ENCODE measurements at regions not wholly inside any gene's neighbourhood (a gene's known extent, or its start where the extent isn't known, plus 50 kb on each side); places are given as distances from the start of the nearest gene placed in this dataset.
"Not testable (repeated sequence)": the region's sequence is repeated elsewhere in the genome, so short reads cannot be mapped to it uniquely, and the experiment has no call there.

DNA sequence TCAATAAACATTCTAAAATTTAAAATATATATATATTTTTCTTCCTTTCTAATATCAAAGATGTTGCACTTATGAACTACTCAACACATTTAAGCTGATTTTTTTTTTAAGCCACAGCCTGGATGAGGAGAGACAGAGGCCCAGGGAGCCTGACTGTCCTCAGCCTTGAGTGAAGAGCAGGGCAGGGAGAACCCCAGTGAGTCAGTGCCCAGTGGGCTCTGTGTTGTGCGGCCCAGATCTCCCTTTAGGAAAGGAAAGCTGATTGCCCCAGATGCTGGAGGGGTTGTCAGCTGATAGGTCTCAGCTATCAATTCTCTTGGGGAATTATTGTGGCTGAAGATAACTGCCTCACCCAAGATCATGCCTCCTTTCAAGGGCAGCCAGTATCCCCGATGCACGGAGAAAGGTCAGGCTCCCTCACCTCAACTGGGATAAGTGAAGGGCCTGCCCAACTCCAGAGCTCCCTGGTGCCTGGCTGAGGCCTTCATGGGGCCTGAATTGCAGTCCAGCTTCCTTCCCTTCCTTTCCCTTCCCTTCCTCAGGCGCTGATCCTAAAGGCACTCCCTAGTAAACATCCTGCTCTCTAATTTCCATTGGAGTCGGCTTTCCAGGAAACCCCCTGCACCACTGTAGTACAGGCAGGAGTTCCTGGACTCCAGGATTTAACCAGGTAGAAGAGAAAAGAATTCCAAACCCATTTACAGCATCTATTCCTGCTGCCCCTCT, 106.9 kb upstream of the ATL2 start:
- DNase-seq: no peak

DNA sequence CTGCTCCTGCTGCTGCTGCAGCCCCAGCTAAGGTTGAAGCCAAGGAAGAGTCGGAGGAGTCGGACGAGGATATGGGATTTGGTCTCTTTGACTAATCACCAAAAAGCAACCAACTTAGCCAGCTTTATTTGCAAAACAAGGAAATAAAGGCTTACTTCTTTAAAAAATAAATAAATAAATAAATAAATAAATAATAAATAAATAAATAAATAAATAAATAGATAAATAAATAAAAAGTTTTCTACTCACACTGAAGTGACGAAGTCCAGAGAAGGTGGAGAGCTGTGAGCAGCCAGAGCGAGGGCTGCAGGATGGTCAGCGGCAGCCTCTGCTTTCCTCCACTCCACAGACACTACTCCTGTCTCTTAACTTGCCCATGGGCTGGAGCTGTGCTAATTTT, 105.6 kb upstream of the ATL2 start:
- DNase-seq: not testable (repeated sequence)

DNA sequence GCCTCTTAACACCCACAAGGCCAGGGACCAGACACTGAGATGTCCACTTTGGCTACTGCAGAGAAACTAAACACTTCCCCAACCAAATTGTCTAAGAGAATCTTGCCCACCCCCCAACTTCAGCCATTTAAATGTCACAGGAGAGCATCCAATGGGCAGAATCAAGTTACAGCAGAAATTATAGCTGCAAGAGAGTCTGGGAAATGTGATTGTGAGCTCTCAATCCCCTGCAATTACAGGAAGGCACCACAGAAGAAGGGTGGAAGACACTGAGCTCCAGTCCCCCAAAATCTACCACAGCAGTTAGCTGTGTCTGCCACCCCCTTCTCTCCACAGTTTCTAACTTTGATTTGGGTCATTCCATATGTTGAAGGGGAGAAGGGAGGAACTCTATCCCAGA, 103.5 kb upstream of the ATL2 start:
- DNase-seq: no peak

DNA sequence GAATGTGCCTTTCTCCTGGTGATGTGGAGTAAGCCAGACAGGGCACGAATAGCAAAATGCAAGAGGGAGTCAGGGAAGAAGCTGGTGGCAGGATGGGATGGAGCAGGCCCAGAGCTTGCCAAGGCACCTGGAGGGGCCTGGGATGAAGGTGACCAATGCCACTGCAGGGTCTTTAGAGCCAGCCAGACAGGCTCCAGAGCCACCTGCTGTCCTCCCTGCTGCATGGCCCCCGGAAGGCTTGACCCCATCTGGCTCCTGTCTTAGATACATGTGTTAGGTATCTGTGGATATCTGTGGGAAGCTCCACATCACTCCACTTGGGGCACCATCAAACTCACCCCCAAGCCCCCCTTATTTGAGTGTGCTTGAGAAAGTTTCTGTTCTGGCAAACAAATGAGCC, 99.9 kb upstream of the ATL2 start:
- no peak for DNase-seq

DNA sequence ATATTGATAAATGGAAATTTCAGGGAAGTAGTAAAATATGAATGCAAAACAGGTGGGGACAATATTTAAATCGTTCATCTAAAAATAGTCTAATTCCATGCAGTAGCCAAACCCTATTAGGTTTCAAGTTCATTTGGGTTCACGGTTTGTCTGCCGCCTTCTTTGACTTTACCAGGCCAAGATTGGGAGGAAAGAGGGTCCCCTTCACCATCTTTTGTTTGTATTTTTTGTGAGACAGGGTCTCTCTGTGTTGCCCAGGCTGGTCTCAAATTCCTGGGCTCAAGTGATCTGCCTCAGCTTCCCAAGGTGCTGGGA, 98.5 kb upstream of the ATL2 start:
- DNase-seq: no peak

DNA sequence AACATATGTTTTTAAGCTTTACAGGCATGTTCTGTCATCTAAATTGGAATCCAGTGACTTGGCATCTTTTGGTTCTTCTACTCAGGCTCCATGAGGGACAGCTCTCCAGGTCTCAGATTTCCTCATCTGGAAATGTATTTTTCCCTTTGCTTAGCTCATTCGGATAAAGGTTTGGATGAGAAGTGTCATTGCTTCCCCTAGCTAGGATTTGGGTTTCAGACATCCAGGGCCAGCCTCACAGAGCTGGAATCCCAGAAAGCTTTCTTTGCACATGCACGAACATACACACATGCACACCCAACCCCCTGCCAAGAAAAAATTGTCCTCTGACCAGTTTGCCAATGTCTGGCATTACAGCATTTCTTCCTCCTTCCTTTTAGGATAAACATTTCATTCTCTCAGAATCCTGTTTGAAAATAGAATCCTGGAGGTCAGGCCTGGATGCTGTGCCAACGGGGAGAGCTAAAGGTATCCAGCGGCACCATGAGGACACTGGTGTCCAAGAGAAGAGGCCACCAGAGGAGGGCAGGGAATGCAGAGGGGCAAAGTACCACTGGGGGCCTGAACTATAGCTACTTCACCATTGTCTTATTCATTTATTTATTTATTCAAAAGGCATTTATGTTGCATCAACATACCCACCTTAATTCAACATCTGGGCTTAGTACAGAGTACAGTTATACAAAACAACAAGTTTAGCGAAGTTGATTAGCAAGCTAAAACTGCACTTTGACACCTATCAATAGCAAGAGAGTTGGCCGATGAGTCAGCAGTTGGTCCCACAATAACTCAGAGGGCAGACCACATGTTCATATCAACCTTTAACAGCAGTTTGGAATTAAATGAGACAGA, 97.9 kb upstream of the ATL2 start:
- no peak for DNase-seq

DNA sequence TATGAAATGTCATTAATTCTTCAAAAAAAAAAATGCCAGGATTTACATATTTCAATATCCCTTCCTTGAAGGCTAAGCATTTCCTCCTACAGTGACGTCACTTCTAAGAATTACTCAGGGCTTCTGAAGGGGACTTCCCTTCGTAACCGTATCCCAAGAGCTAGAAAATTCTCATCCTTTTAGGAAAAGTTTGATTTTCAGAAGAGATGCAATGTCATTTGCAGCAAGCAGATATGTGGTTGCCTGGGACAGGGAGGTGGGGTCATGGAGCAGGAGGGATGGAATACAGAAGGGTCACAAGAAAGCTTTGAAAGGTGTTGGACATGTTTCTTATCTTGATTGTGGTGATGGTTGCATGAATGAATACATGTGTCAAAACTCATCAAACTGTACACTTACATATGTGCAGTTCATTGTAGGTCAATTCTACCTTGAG, 97.0 kb upstream of the ATL2 start:
- peak; percentile 6 for DNase-seq

DNA sequence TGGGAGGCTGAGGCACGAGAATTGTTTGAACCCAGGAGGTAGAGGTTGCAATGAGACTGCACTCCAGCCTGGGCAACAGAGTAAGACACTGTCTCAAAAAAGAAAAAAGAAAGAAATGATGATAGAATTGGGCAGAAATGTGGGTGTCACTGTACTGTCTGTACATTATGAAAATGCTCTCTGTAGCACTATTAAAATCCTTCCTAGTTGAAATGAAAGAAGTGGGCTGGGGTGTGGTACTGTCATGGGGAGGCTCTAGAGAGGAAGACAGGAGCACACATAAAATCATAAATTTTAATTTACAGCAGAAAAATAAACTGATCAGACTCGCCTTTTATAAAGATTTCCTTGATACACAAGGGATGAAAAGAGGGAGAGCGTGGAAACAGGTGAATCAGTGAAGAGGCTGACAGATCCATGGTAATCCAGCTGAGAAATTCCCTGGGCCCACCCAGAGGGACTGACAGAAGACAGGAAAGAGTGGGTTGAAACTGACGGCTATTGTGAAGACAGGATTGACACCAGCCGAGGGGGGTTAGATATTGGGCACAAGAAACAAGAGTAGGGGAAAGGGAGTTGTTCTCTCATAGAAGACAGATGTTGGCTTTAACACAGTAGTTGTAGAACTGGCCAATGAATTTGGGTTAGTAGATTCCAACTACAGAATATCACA, 96.4 kb upstream of the ATL2 start:
- DNase-seq: no peak

DNA sequence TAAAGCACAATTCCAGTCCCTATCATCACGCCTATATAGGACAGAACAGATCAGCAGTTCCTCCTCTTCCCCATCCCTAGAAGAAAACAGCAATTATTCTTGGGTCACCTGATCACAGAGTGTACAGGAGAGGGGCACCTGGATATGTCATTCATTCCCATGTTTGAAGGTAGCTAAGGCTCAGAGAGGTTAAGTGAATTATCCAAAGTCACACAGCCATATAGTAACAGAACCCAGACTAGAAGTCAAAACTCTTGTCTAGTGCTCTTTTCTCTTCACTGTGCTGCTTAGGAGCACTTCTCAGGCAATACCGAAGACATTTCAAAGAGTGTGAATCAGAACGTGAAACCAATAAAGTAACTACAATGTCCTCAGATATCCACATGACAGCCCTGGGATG, 93.0 kb upstream of the ATL2 start:
- DNase-seq: no peak

DNA sequence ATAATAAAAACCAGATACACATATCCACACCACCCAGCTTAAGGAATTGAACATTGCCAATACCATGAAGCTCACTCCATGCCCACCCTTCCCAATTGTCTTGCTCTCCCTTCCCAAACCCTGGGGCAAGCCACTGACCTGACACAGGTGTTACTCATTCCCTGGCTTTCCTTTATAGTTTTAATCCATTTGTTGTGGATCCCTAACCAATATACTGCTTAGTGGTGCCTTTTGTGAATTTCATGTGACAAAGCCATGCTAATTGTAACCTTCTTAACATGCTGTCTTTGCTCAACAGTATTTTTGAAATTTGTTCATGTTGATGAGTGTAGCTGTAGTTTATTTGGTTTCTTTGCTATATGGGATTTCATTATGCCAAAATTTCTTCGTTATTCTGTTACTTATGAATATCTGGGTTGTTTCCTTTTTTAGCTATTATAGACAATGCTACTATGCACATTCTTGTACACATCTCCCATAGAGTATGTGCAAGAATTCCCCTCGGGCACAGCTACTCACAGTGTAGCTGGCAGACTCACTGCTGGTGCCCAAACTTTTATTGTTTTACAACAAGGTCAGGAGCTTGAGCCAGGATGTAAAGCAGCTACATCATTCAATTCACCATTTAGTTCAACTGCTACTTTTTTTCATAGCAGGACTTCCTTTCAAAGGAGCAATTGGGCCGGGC, 90.8 kb upstream of the ATL2 start:
- DNase-seq: peak; percentile 16

DNA sequence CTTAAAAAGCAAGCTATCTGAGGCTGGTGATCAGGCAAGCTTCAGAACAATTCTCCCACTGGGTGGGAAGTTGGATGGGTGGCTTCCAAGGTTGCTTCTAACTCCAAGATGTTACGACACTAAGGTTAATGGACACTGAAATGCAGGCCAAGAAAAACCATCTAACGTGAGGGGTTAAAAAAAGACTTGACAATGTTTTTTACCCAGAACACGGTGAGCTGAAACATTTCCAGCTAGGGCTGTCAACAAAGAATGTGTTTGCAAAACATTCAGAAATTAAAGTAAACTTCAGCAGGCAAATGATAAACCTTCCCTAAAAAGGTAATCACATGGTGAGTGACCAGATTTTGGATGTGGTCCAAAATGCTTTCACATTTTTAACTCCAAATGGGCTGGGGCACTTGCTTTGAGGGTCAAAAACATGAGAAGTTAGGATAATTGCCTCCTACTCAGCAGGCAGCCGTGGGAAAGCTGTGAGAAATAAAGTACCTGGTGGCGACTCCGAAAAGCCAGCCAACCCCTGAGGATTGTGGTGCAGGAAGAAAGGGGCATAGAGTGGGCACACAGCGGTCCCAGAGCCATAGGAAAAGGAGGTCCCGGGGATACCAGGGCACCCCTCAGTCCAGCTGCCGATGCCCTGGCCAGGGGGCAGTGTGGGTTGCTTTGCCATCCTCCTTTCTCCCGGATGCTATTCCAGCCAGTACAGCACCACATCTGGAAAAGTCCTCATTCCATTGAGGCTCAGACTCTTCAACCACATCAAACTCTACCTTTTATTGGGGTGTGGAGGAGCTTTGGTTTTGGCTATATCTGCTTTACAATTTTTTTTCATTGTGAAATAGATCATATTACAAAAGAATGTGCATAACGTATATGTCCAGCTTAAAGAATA, 90.0 kb upstream of the ATL2 start:
- no peak for DNase-seq

DNA sequence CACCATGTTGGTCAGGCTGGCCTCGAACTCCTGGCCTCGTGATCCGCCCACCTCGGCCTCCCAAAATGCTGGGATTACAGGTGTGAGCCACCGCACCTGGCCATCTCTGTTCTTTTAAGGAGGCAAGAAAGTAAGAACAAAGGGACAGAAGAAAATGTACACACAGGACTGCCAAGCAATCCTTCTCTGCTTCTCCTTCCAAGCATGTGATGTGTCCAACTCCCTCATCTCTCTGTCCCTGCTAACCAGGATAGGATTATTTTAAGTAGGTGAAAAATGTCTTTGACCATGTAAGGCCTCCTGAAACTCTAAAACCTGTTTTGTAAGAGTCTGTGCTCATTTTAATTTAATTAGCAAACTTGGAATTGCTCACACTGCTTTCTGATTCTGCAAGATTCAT, 89.3 kb upstream of the ATL2 start:
- no peak for DNase-seq

DNA sequence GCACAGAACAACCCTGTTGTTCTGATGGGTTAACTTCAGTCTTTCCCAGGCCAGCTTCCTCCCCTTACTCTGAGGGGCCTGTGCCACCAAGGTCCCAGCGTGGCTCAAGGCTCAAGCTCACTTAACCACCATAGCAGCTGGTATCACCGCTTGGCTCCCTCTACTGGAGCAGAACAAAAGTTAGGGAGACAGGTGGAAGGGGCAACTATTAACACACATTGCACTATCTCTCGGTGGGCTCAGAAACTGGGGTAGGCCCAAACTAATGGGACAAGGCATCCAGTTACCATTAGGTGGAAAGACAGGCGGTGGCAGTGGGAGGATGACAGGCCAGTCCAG, 88.7 kb upstream of the ATL2 start:
- peak; percentile 20 for DNase-seq

DNA sequence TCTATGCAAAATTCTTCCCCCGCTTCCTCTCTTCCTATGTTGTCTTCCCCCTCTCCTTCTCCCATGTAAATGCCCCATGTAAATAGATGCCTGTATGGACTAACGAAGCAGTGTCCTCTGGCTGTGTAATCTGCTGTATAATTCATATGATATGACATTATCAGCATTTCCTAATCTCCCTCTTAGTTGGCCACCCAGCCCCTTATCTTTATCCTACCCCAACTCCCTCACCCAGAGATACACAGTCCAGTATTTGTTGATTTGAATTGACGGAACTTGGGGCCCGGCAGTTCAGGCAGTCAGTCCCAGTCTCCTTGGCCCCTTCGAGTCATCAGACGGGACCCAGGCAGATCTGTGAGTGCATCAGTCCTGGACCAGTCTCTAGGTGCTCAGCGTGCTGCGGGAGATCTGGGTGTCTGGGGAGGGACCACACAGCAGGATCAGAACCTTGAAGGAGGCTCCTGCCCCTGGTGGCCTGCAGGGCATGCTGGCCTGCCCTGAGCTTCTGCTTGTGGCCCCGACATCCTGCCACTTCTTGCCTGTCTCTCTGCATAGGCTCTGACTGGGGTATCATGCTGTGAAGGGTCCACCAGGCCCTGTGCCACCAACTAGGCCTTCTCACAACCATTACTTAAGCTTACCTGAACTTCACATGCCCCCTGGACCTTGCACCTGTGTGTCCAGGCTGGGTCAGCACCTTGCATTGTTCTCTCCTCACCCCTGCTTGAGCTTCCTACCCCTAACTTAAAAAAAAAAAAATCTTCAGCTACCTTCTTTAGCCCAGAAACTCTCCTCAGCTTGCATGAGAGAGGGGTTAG, 88.1 kb upstream of the ATL2 start:
- DNase-seq: no peak

DNA sequence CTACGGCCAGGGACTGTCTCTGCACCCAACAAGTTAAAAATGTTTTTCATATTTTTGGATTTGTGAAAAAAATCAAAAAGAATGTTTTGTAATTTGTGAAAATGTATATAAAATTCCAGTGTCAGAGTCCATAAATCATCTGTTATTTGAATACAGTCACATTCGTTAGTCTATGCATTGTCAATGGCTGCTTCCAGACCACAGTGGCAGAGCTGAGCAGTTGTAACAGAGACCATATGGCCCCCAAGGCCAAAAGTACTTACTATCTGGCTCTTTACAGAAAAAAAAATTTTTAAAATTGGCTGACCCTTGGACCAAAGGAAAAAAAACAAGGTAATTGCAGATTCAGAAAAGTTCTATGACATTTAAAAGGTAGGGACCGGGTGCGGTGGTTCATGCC, 86.7 kb upstream of the ATL2 start:
- no peak for DNase-seq

DNA sequence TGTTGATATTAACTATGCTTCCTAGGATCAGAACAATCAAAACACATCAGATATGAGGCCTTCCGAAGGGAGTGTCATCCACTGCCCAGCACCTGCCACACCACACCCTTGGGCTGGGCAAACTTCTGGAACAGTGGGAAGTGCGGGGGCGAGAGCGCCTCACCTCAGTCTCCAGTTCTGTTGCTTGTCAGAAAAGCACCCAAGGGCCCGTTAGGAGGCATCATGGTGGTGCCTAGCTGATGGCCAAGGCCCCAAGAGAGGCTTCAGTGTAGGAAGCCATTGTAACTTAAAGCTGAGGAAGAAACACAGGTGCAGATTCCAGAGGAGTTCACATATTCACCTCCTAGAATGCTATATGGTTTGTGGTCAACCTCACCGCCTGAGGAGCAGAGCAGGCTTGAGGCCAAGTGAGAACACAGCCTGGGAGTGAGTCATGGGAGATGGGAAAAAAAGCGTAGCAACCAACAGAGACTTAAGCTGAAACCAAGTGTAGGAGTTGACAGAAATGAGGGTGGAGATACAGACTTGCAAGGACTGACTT, 85.1 kb upstream of the ATL2 start:
- peak; percentile 86 for DNase-seq

DNA sequence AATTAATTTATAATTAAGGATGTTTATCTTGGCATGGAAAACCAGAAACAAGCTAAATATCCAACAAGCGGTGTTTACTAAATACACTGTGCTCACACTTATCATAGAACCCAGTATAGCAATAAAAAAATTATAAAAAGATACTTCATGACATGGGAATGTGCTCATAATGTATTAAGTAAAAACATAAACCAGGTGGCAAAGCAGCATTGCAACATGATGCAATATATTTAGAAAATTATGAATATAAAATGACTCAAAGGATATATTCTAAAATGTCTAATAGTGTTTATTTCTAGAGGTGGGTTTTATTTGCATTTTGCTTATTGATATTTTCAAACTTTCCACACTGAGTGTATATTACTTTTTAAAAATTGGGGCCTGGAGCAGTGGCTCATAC, 84.4 kb upstream of the ATL2 start:
- DNase-seq: no peak

DNA sequence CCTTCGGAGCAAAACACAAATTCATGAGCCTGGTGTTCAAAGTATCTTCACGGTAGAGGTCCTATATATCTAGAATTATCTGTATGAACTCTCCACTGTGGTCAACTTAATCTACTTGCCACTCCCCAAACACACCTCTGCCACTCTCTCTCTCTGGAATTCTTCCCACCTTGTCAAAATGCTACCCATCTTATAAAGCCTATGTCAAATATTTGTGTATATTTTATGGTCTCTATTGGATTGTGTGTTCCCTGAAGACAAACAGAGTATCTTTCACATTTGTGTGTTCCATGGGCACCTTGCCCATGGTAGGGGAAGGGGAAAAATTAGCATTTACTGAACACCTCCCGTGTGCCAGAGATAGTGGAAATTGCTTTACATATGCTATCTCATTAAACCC, 83.2 kb upstream of the ATL2 start:
- no peak for DNase-seq

DNA sequence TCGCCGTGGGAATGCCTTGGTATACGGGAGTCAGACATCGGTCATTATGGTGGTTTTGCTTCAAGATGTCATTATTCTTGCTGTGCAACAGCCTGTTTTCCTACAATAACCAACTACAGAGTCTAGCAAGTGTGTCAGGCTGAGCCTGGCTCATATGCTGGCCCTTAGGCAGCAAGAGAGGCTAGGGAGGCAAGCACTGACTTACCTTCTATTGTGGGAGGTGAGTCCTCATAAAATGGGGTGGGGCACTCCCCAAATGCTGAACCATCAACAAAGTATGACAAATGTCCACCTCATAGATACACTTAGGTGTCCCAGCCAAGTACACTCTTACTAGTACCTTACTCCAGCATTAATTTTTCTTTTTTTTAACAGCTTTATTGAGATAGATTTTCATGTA, 77.0 kb upstream of the ATL2 start:
- no peak for DNase-seq

DNA sequence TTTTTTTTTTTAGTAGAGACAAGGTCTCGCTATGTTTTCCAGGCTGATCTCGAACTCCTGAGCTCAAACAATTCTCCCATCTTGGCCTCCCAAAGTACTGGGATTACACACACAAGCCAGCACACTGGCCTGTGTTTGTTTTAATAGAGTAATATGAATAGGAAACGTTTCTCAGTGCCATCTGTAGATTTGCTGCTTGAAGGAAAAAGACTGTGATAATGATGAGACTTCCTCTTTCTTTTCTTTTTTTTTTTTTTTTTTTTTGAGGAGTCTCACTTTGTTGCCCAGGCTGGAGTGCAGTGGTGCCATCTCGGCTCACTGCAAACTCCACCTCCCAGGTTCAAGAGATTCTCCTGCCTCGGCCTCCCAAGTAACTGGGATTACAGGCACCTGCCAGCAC, 74.7 kb upstream of the ATL2 start:
- not testable (repeated sequence) for DNase-seq

DNA sequence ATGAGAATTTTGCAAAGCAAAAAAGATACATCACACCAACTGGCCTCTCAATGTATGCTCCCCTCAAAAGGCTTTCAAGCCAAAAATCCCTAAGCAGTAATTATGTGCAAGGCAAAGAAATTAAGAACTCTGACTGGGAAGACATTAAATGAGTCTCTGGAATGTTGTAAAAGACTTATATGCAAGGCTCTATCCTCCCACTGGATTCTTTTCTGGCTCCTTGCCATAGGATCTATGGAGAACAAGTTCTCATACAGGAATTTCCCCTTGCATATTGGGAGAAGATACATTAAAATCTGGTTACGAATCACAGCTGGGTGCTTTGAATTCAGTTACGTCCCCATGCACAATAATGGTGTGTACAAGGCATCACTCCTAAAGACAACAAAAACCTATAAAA, 73.4 kb upstream of the ATL2 start:
- no peak for DNase-seq
